Heart right ventricle (tissue), 16 donors: ENCODE measurements at regions not wholly inside any gene's neighbourhood (a gene's known extent, or its start where the extent isn't known, plus 50 kb on each side); places are given as distances from the start of the nearest gene placed in this dataset.

Experiments used
- ATAC-seq, 8 donors: fragments of 200-7000 bp; cut with Tn5 transposase; one replicate each; pipeline ENCODE4 v1.9.1; 2020; ENCODE audit warnings: mild to moderate bottlenecking in 8 of 8, moderate library complexity in 8 of 8, moderate number of reproducible peaks in 1 of 8
- DNase-seq, 2 donors: peaks; one replicate each; pipeline ENCODE4 v3.0.0-alpha.2; 2020
- H3K27ac ChIP-seq, 10 donors: fragments of 200-600 bp; sonication (generic) in 2 of 10; one replicate each; pipeline versions ENCODE4 v1.5.0 to v1.8.0; 2020 to 2022; ENCODE audit warnings: mild to moderate bottlenecking in 3 of 10
- H3K27me3 ChIP-seq, 7 donors: fragments of 200-600 bp; one replicate each; pipeline ENCODE4 v1.8.0; 2021 to 2022; ENCODE audit warnings: mild to moderate bottlenecking in 2 of 7
- H3K36me3 ChIP-seq, 9 donors: fragments of 200-600 bp; sonication (generic) in 1 of 9; one replicate each; pipeline versions ENCODE4 v1.5.0 to v1.8.0; 2020 to 2022; ENCODE audit warnings: mild to moderate bottlenecking in 2 of 9
- H3K4me1 ChIP-seq, 9 donors: fragments of 200-600 bp; sonication (generic) in 1 of 9; one replicate each; pipeline versions ENCODE4 v1.5.0 to v1.8.0; 2020 to 2022; ENCODE audit warnings: mild to moderate bottlenecking in 4 of 9
- H3K4me3 ChIP-seq, 10 donors: fragments of 200-600 bp; sonication (generic) in 2 of 10; one replicate each; pipeline versions ENCODE4 v1.5.0 to v1.8.0; 2020 to 2022; ENCODE audit warnings: mild to moderate bottlenecking in 7 of 10, moderate library complexity in 2 of 10
- H3K9me3 ChIP-seq, 11 donors: fragments of 200-600 bp in 10 of 11; sonication (generic) in 2 of 11; one replicate each; pipeline versions ENCODE4 v1.5.0 to v1.8.0; 2013 to 2022; ENCODE audit warnings: mild to moderate bottlenecking in 2 of 11, control low read depth in 1 of 11, moderate library complexity in 1 of 11
- WGBS, 2 donors: extraction: QIAGEN DNeasy Blood & Tissue Kit; methylation state at CpG; one replicate each; pipeline ENCODE4 v1.1.7; 2013; ENCODE audit warnings: inconsistent platforms in 1 of 2; 5-methylcytosine and 5-hydroxymethylcytosine counted together
- intact Hi-C, 10 donors: fragments of 100-400 bp; cut with DNase I; formaldehyde crosslinking; loops; one replicate each; pipeline versions ENCODE4 v1.11.1 to v1.14.2; 2022
- TF ChIP-seq, protein P1 (sequence below), 9 donors: fragments of 200-600 bp; sonication (generic) in 2 of 9; IDR thresholded peaks; one replicate each; pipeline versions ENCODE4 v1.5.0 to v1.8.0; 2021 to 2022; ENCODE audit warnings: antibody characterized with exemption in 9 of 9, mild to moderate bottlenecking in 5 of 9, moderate library complexity in 1 of 9
- donor health status: Arrhythmogenic right ventricular cardiomyopathy.
- donor health status: ischemic (EF 13 %, LVEDD 7.1; RV severe dilation, severe dysfunction).
- donor health status: healthy with polysubstance abuse.
- donor health status: DM: no; HTN: yes; CAD: no.
- donor health status: DM: no; HTN: no; CAD: no.
- donor health status: ischemic (EF 25% LVEDD 6.9; RV normal size, moderate dysfunction).
- donor health status: ischemic (EF 25% LVEDD 5.7; RV mildly dilated, moderate dysfunction).
- donor health status: healthy.
- donor health status: DM: yes; HTN: yes; CAD: no.
- donor health status: Ischemic cardiomyopathy.
- donor health status: ischemic (EF 35%, LVEDD 5.7; RV mildly dilated, moderate dysfunction).
- donor health status: nonischemic (EF 11% LVEDD 7.7; RV severe dilation, severe dysfunction).
- donor health status: DM: yes; HTN: yes; CAD: no.
- donor health status: PGD.
- donor health status: ischemic (EF 29% LVEDD 5.4; RV normal size, mild dysfunction).
- donor health status: nonischemic (EF 23%, LVEDD 6.1; RV moderate dilation, normal function).

DNA sequence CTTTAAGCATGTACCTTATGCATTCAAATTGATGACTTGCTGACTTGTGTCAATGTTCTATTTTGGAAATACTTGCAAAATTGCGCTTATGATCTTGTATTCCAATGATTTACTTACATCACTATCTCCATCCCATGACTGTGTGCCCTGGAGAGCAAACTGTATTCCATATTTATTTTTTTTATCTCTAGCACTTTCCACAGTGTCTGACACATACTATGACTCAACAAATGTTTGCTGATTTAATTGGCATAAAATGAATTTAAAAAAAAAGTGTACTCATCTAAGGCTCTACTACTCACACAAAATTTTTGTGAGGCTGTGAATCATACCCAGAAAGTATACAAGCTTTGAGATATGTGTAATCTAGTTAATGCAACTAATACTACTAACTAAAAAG is 1066.8 kb upstream of the ADGRL3 start:
- ATAC-seq: no peak
- no peak for DNase-seq
- Histone ChIP-seq H3K36me3 (no peaks in the 10 kb centered on the region), H3K9me3 (peaks cover 0 to 4% (median 0%) of the 10 kb centered on the region in 11 donors), H3K4me3 (no peak overlapping the region), H3K27ac (no peak overlapping the region), H3K27me3 (no peaks in the 10 kb centered on the region), H3K4me1 (no peaks in the 10 kb centered on the region)
- intact Hi-C loops: no loop called here
- WGBS, 2 donors: 82 to 86% methylated on average over 1 of the region's 1 CpG
- TF ChIP-seq, protein P1, sequence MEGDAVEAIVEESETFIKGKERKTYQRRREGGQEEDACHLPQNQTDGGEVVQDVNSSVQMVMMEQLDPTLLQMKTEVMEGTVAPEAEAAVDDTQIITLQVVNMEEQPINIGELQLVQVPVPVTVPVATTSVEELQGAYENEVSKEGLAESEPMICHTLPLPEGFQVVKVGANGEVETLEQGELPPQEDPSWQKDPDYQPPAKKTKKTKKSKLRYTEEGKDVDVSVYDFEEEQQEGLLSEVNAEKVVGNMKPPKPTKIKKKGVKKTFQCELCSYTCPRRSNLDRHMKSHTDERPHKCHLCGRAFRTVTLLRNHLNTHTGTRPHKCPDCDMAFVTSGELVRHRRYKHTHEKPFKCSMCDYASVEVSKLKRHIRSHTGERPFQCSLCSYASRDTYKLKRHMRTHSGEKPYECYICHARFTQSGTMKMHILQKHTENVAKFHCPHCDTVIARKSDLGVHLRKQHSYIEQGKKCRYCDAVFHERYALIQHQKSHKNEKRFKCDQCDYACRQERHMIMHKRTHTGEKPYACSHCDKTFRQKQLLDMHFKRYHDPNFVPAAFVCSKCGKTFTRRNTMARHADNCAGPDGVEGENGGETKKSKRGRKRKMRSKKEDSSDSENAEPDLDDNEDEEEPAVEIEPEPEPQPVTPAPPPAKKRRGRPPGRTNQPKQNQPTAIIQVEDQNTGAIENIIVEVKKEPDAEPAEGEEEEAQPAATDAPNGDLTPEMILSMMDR (IDR thresholded peaks at IDR 0.05): no peak

DNA sequence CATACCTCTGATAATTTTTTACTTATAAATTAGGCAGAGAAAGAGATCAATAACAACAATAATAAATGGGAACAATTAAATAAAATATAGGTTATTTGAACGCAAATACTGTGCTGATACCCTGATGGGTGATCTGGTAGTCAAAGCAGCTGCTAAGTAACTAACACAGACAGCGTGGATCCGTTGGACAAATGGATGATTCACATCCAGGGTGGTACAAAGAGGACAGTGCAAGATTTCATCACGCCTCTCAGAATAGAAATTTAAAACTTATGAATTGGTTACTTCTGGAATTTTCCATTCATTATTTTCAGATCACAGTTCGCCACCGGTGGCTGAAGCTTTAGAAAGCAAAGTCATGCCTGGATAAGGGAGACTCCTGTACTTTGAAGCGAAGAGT is 1066.0 kb upstream of the ADGRL3 start:
- peaks cover 0 to 4% (median 0%) of the 10 kb centered on the region in 11 donors for H3K9me3 ChIP-seq
- DNase-seq (no peak), ATAC-seq (no peak)
- intact Hi-C loops: no loop called here
- H3K4me3 ChIP-seq: no peak overlapping the region
- 57 to 64% methylated on average over 7 of the region's 7 CpGs for WGBS, 2 donors
- no peaks in the 10 kb centered on the region for H3K4me1 ChIP-seq
- TF ChIP-seq, protein P1 (IDR thresholded peaks at IDR 0.05): no peak
- no peaks in the 10 kb centered on the region for H3K36me3 ChIP-seq
- H3K27ac ChIP-seq: no peak overlapping the region
- no peaks in the 10 kb centered on the region for H3K27me3 ChIP-seq

DNA sequence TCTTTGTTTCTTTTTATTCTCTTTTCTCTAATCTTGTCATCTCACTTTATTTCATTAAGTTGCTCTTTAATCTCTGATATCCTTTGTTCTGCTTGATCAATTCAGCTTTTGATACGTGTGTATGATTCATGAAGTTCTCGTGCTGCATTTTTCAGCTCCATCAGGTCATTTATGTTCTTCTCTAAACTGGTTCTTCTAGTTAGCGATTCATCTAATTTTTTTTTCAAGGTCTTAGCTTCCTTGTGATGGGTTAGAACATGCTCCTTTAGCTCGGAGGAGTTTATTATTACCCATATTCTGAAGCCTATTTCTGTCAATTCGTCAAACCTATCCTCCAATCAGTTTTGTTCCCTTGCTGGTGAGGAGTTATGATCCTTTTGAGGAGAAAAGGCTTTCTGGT is 1045.0 kb upstream of the ADGRL3 start:
- H3K4me3 ChIP-seq: no peak overlapping the region
- ATAC-seq (no peak), DNase-seq (no peak)
- peaks cover 0 to 44% (median 0%) of the 10 kb centered on the region in 11 donors for H3K9me3 ChIP-seq
- H3K36me3 ChIP-seq: no peaks in the 10 kb centered on the region
- 84 to 87% methylated on average over 5 of the region's 5 CpGs for WGBS, 2 donors
- TF ChIP-seq, protein P1 (IDR thresholded peaks at IDR 0.05): no peak
- no peaks in the 10 kb centered on the region for H3K27me3 ChIP-seq
- H3K27ac ChIP-seq: no peak overlapping the region
- intact Hi-C loops: no loop called here
- H3K4me1 ChIP-seq: no peaks in the 10 kb centered on the region

DNA sequence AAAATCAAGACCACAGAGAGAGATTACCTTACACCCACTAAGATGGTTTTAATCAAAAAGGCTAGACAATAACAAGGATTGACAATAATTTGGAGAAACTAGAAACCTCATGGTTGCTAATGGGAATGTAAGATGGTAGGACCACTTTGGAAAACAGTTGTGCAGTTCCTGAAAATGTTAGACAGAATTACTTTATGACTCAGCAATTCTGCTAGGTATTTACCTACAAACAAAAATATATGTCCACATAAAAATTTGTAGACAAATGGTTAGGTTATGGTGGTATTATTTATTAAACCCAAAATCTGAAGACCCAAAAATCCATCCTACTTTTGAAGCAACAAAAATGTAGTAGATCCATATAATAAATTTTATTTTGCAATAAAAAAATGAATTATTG is 1027.0 kb upstream of the ADGRL3 start:
- no peak for DNase-seq
- Histone ChIP-seq H3K4me1 (no peaks in the 10 kb centered on the region), H3K27ac (no peak overlapping the region), H3K36me3 (no peaks in the 10 kb centered on the region), H3K27me3 (no peaks in the 10 kb centered on the region), H3K9me3 (peaks cover 0 to 13% (median 0%) of the 10 kb centered on the region in 11 donors), H3K4me3 (no peak overlapping the region)
- TF ChIP-seq, protein P1 (IDR thresholded peaks at IDR 0.05): no peak
- ATAC-seq: no peak
- intact Hi-C loops: no loop called here

DNA sequence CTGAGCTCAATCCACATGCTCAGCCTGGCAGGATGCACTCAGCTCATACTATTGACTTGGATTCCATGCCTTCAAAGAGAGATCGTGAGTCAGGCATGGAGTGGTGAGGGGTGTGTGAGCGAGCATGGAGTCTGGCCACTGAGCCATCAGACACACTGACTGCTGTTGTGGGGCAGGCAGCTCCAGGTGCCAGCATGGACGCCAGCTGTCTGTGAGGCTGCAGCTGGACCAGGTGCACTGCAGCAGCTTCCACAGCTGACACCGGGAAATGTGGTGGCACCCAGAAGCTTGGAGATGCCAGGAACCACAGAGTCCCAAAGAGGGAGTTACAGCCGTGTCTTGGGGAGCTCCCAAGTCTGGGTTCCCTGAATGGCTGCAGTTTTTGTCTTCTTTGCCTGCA is 1026.4 kb upstream of the ADGRL3 start:
- no peaks in the 10 kb centered on the region for H3K4me1 ChIP-seq
- no peak for ATAC-seq
- DNase-seq: no peak
- H3K36me3 ChIP-seq: no peaks in the 10 kb centered on the region
- TF ChIP-seq, protein P1 (IDR thresholded peaks at IDR 0.05): no peak
- H3K4me3 ChIP-seq: no peak overlapping the region
- intact Hi-C loops: no loop called here
- no peak overlapping the region for H3K27ac ChIP-seq
- peaks cover 0 to 13% (median 0%) of the 10 kb centered on the region in 11 donors for H3K9me3 ChIP-seq
- 80 to 94% methylated on average over 5 of the region's 5 CpGs for WGBS, 2 donors
- H3K27me3 ChIP-seq: no peaks in the 10 kb centered on the region
